ENCODE measurements at regions not wholly inside any gene's neighbourhood (a gene's known extent, or its start where the extent isn't known, plus 50 kb on each side); places are given as distances from the start of the nearest gene placed in this dataset.
"Not testable (repeated sequence)": the region's sequence is repeated elsewhere in the genome, so short reads cannot be mapped to it uniquely, and the experiment has no call there.

DNA sequence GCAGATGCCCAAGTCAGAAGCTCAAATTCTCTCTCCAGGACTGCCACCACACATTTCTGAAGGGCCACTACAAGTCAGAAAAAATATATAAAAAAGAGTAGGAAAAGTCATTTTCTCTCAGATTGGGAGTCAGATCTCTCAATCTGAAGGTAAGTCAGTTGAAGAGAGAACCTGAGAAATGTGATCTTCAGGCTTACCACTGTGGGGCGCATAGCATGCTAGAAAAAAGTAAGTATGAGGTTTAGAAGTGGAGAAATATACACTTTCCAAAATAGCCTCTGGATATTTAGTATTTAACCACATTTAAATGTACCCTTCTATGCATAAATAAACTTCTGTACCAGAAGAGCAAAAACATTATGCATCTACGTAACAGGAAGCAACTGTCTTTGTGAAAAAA lies 800.7 kb upstream of the CTNND2 start:
- no peak for DNase-seq

DNA sequence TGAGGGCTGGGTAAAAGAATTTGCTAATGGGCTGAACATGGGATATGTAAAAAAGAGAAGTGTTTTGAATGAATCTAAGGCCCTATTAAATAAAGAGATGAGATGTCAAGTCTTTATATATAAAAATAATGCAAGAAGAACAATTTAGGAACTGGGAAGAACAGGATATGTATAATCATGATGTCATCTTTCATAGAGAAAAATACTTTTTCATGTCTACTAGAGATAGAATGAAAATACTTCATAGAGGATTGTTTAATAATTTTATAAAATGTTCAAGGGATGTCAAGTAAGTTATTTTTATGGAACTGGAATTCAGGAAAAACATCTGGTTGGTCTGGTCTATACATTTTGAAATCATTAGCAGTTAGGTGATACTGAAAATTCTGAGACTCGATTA lies 799.0 kb upstream of the CTNND2 start:
- DNase-seq = no peak

DNA sequence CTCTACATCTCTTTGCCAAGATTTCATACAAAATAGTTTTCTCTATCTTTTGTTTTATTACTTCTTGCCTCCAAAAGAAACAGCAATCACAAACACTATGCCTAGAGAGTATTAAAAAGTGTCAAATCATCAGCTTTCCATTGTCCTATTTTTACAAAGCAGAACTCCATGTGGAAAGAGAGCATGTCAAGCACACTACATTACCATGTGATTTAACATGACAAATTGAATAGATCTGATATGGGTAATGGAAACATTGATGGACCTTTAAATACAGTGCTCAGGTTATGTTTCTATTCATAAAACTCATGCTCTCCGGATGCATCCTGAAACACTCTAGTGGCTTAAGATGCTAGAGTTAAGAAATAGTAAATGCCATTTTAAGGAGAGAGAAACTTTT lies 791.4 kb upstream of the CTNND2 start:
- no peak for DNase-seq

GRCh38 chr5:12691330-12691729 lies 787.1 kb upstream of the CTNND2 start:
- DNase-seq = no peak

DNA sequence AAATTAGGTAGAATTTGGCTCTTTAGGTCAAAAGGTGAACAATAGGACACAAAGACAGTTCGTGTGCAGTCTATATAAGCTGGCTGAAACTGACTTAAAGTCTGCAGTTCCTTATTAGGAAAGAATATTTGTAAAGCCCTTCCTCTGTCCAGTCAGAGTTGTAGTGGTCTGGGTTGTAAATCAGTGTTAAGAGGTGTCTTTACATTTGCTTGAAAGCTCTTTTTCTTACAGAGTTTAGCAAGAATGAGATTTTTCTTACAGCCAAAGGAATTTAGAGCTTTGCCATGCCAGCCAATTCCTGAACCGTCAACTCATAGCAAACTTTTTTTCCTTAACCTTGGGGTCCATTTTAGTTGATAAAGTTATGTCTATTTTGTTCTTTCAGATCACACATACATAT lies 786.1 kb upstream of the CTNND2 start:
- DNase-seq = no peak

DNA sequence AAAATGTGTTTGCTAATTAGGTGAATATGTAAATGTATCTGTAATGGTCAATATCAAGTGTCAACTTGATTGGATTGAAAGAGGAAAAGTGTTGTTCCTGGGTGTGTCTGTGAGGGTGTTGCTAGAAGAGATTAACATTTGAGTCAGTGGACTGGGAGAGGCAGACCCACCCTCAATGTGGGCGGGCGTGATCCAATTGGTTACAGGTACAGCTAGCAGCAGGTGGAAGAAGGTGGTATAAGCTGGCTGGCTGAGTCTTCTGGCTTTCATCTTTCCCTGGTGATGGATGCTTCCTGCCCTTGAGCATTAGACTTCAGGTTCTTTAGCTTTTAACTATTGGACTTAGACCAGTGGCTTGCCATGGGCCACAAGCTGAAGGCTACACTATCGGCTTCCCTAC lies 779.0 kb upstream of the CTNND2 start:
- no peak for DNase-seq

DNA sequence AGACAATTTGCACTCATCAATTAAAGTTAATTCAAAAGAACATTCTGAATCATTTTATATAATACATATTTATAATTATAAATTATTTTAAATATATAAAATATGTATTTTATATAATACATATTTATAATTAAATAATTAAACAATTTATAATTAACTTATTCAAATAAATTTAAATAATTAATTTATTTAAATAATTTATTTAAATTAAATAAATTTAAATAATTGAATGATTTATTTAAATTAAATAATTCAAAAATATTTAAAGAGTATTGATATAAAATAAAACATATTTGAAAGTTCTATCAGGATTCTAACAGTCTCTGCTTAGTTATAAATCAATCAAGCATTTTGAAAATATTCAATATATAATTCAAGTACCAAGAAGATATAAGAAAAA lies 775.5 kb upstream of the CTNND2 start:
- no peak for DNase-seq

DNA sequence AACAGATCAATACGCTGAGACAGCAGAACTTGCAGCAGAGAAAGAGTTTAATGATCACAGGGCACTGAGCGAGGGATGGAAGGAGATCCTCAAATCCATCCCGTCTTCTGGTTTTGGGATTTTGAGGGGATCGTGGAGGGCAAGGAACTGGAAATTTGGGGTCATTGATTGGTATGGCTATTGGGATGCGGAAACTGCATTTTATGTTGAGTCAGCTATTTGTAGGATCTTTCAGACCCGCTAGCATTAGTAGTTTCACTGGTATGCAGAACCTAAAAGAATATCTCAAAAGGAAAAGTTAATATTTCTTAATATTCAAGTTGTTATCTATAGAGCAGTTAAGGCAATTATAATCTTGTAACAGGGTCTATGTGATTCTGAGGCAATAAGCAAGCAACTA lies 771.7 kb upstream of the CTNND2 start:
- DNase-seq = no peak

DNA sequence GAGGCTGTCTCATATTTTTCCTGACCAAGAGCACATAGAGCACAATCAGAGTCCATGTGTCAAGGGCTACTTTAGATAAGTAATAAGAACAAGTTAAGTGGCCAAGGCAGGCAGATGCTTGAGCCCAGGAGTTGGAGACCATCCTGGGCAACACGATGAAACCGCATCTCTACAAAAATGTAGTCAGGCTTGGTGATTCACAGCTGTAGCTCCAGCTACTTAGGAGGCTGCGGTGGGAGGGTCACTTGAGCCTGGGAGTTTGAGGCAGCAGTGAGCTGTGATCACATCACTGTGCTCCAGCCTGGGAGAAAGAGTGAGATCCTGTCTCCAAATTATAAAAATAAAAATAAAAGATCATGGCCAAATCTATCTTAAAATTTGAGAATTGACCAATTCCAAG lies 767.9 kb upstream of the CTNND2 start:
- no peak for DNase-seq

DNA sequence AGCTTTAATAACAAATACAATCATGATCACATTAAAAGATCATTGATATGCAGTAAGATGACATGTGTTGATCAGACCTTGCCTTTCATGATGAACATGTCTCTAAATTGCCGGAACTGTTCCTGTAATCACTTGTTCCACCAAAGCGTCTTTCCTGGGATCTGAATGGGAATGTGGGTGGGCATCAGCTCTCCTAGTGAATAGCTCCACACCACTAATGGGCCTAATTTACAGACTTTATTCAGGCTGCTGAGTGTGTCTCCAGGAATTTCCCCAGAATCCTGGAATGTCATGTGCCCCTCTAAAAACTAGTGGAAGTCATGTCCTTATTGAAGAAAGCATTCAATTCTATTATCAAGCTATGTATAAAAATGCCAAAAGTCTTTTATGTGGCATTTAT lies 765.1 kb upstream of the CTNND2 start:
- no peak for DNase-seq

DNA sequence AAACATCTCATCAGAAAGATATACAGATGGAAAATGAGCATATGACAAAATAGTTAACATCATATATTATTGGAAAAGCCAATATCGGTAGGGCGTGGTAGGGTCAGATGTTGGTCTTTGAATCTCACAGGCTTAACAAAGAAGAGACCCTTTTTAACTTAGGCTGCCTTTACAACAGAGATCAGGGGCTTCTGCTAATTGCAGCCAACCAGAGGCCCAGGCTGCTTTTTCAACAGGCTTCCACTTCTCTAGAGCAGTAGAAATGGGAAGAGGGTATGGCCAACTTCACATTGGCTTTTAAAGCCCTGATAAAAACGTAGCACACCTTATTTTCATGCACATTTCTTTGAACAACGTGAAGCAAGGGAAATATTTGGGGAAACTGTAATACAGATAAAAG lies 764.3 kb upstream of the CTNND2 start:
- DNase-seq = no peak

DNA sequence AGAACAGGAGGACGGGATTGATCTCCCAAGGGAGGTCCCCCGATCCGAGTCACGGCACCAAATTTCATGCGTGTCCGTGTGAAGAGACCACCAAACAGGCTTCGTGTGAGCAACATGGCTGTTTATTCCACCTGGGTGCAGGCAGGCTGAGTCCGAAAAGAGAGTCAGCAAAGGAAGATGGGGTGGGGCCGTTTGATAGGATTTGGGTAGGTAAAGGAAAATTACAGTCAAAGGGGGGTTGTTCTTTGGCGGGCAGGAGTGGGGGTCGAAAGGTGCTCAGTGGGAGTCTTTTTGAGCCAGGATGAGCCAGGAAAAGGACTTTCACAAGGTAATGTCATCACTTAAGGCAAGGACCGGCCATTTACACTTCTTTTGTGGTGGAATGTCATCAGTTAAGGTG lies 763.6 kb upstream of the CTNND2 start:
- DNase-seq = not testable (repeated sequence)

DNA sequence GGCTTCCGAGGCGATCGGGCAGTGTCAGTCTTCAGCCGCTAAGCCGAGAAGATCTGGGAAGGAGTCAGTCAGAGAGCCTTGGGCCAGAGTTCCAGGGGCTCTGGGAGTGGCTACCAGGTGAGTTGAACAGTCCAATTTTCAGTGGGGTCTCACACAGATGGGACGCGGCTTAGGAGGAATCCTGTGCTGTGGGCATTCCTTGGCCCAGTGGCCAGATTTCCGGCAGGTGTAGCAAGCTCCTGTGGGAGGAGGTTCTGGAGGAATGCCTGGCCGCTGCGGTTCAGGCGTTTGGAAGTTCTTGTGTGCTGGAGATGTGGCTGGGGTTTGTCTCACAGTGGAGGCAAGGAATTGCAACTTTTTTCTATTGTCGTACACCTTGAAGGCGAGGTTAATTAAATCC lies 761.5 kb upstream of the CTNND2 start:
- not testable (repeated sequence) for DNase-seq

GRCh38 chr5:12662545-12663314 lies 758.5 kb upstream of the CTNND2 start:
- DNase-seq = no peak

DNA sequence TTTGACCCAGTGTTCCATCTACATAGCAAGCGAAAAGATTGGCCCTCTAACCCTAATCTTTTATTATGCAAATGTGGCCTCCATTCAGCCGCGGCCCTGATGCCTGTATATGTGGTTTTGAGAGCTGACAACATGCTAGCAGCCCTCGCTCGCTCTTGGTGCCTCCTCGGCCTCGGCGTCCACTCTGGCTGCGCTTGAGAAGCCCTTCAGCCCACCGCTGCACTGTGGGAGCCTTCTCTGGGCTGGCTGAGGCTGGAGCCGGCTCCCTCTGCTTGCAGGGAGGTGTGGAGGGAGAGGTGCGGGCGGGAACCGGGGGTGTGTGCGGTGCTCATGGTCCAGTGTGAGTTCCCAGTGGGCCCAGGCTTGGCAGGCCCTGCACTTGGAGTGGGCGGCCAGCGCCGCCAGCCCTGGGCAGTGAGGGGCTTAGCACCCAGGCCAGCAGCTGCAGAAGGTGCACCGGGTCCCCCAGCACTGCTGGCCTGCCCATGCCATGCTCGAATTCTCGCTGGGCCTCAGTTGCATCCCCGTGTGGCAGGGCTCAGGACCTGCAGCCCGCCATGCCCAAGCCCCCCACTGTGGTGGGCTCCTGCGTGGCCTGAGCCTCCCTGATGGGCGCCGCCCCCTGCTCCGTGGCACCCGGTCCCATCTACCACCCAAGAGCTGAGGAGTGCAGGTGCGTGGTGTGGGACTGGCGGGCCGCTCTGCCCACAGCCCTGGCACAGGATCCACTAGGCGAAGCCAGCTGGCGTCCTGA lies 757.5 kb upstream of the CTNND2 start:
- no peak for DNase-seq

- not testable (repeated sequence) for DNase-seq
Measured at GRCh38 chr5:12660279-12661107, 756.2 kb upstream of the CTNND2 start.

DNA sequence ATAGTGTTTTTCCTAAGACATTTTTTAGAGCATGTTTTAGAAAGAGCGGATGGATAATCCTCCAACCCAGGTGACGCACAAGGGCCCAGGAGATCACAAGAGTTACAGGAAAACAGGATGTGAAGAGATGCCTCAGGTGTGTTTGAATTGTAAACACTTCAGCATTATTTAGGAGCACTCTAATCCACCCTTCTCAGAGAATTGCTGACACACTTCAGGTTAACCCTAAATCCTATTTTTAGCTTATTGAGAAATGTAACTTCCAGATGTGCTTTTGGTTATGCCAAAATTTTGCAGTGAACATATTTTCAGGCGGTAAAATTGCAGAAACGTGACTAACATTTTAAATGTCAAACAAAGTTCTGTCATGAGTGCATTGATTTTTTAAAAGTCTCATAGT lies 755.4 kb upstream of the CTNND2 start:
- no peak for DNase-seq

DNA sequence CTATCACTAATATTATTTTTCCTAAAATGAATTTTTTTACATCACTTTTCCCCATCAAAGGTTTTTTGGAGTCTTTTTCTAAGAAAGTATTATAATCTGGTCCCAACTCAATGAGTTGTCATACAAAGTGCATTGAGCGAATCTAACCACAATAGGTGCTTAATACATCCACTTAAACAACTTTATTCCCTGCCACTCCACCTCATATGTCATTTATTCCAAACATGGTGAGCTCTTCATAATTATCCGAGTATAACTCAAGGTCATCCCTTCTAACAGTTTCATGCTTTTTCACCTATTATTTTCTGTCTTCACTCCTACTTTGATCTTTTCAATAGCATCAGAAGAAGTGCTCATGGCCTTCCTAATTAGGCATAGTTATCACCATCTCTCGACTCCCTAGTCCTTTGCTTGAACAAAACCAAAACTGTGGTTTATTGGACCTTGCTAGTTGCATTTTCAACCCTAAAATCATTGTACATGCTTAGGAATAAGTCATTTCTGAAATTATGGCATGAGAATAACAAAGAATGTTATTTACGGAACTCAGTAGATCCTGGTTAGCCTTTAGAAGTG lies 754.7 kb upstream of the CTNND2 start:
- no peak for DNase-seq

GRCh38 chr5:12657914-12658474 lies 753.7 kb upstream of the CTNND2 start:
- not testable (repeated sequence) for DNase-seq

DNA sequence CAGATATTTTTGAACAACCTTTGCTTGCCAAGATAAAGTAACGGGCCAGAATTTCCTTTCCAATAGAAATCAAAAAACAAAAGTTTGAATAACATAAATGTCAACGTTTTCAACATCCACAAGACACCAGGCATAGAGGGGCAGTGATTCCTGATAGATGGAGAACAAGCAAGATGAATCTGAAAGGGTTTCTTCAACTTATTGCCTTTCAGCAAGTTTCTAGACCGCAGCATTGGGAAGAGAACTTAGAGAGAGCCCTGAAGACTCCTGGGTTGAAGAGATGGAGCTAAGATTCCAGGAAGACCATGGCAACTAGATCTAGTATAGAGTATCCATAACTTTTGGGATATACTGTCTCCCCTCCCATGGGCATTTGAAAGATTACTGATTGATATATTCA lies 751.4 kb upstream of the CTNND2 start:
- no peak for DNase-seq

DNA sequence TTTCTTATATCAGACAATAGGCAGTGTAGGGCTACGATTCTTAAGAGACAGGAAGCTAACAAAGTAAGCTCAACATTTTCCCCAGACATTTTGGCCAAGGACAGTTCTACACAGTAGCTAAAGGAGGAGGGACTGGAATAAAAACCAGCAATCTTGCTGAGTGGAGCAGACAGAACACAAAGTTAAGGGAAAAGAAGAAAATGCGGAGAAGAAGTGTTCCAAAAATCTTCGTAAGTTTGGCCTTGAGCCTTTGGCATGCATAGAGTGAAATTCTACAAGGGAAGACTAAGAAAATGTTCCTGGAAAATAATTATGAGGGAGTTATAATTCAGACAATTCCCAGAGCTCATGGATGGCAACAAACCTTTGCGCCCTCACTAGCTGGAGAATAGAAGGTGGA lies 748.0 kb upstream of the CTNND2 start:
- no peak for DNase-seq

DNA sequence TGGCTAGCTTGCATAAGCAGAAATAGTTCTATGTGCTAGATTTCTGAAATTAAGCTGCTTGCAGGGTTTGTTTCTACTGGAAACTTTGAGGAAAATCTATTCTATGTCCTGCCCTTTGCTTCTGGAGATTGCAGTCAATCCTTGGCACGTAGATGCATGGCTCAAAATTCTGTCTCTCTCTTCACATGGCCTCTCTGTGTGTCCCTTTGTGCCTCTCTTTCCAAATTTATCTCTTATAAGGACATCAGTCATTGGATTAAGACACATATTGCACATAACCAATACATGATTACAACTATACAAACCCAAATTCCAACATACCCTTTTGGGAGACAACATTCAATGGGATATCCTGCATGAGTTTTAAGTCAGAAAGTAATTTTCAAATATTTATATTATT lies 744.3 kb upstream of the CTNND2 start:
- DNase-seq = no peak

DNA sequence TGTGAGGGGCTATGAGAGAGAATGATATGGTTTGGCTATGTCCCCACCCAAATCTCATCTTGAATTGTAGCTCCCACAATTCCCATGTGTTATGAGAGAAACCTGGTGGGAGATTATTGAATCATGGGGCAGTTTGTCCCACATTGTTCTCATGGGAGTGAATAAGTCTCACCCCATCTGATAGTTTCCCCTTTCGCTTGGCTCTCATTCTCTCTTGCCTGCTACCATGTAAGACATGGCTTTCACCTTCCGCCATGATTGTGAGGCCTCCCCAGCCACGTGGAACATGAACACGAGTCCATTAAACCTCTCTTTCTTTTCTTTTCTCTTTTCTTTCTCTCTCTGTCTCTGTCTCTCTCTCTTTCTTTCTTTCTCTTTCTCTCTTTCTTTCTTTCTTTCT lies 743.4 kb upstream of the CTNND2 start:
- DNase-seq = no peak

Data from suppressor macrophage (primary cell).